HG02870 (cell line): ENCODE measurements at regions not wholly inside any gene's neighbourhood (a gene's known extent, or its start where the extent isn't known, plus 50 kb on each side); places are given as distances from the start of the nearest gene placed in this dataset.

Experiments used
- ATAC-seq: cut with Tn5 transposase; IDR thresholded peaks from one replicate; pipeline ENCODE4 v1.9.1; 2021; ENCODE audit warnings: mild to moderate bottlenecking, moderate library complexity; ENCODE audit not compliant: unreplicated experiment

- no peak for ATAC-seq
Measured at GRCh38 chr6:25217302-25217701, 61.9 kb upstream of the CARMIL1 start.

GRCh38 chr6:25217829-25218228 is 61.3 kb upstream of the CARMIL1 start:
- no peak for ATAC-seq

GRCh38 chr6:25218346-25218745 is 60.8 kb upstream of the CARMIL1 start:
- ATAC-seq, result no peak

- ATAC-seq, result no peak
Measured at GRCh38 chr6:25219216-25219916, 59.8 kb upstream of the CARMIL1 start.

- no peak for ATAC-seq
Measured at GRCh38 chr6:25219917-25220278, 59.3 kb upstream of the CARMIL1 start.

- ATAC-seq, result no peak
Measured at GRCh38 chr6:25220857-25221256, 58.3 kb upstream of the CARMIL1 start.

- no peak for ATAC-seq
Measured at GRCh38 chr6:25222006-25222678, 57.0 kb upstream of the CARMIL1 start.

GRCh38 chr6:25223490-25223991 is 55.6 kb upstream of the CARMIL1 start:
- no peak for ATAC-seq

- ATAC-seq, result no peak
Measured at GRCh38 chr6:25224242-25224641, 54.9 kb upstream of the CARMIL1 start.

GRCh38 chr6:25227854-25228253 is 51.3 kb upstream of the CARMIL1 start:
- ATAC-seq, result no peak
